ENCODE measurements at regions not wholly inside any gene's neighbourhood (a gene's known extent, or its start where the extent isn't known, plus 50 kb on each side); places are given as distances from the start of the nearest gene placed in this dataset.

DNA sequence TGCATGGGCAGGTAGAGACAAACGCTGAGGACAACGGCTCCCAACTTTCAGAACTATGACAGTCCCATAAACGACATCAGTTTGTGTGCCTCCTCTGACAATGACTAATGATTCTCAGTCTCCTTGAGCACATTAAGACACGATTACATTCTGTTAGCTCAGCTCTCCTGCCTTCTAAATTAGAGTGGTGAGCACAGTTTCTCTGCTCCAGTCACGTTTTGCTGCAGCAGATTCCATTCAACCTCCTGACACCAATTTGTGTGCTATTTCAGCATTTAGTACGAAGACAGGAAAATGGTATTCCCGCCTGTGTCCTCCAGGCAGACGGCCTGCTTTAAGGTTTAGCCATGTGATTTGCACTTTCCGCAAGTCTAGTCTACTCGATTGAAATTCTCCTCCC lies 458.4 kb upstream of the CFAP20DC start (continued):
- TF ChIP-seq, protein P1, sequence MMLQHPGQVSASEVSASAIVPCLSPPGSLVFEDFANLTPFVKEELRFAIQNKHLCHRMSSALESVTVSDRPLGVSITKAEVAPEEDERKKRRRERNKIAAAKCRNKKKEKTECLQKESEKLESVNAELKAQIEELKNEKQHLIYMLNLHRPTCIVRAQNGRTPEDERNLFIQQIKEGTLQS (IDR thresholded peaks at IDR 0.05), result no peak
- TF ChIP-seq FOXA1 (IDR thresholded peaks at IDR 0.05) (no peak), FOXA2 (IDR thresholded peaks at IDR 0.05) (no peak), YY1 (IDR thresholded peaks at IDR 0.05) (no peak)

GRCh38 chr3:59506191-59506590 lies 456.4 kb upstream of the CFAP20DC start:
- DNase-seq (ENCODE audit: low spot score), result no peak
- H3K9ac ChIP-seq (ENCODE audit: low read depth in 1 of 2, low read length in 2 of 2), result no peak overlapping the region
- H3K9me3 ChIP-seq (ENCODE audit: control insufficient read depth in 4 of 4, low read length in 3 of 4), result no peaks in the 10 kb centered on the region
- no peaks in the 10 kb centered on the region for H3K4me1 ChIP-seq (ENCODE audit: control insufficient read depth in 4 of 4, insufficient read depth in 4 of 4, low read length in 3 of 4)
- WGBS, result 77% methylated on average over 5 of the region's 5 CpGs
- TF ChIP-seq FOXA2 (IDR thresholded peaks at IDR 0.05), result no peak
- no peak for TF ChIP-seq RAD21 (IDR thresholded peaks at IDR 0.05)
- TF ChIP-seq, protein P1 (IDR thresholded peaks at IDR 0.05), result no peak
- no peak for TF ChIP-seq TAF1 (conservative IDR thresholded peaks at IDR 0.05)
- TF ChIP-seq RXRA (IDR thresholded peaks at IDR 0.05), result no peak
- TF ChIP-seq HNF4G (IDR thresholded peaks at IDR 0.05), result no peak
- TF ChIP-seq, protein P2, sequence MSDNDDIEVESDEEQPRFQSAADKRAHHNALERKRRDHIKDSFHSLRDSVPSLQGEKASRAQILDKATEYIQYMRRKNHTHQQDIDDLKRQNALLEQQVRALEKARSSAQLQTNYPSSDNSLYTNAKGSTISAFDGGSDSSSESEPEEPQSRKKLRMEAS (IDR thresholded peaks at IDR 0.05), result no peak
- no peak for TF ChIP-seq EGR1 (IDR thresholded peaks at IDR 0.05; ENCODE audit: low read depth in 2 of 2)
- no peak for TF ChIP-seq SP1 (IDR thresholded peaks at IDR 0.05)
- TF ChIP-seq, protein P3, sequence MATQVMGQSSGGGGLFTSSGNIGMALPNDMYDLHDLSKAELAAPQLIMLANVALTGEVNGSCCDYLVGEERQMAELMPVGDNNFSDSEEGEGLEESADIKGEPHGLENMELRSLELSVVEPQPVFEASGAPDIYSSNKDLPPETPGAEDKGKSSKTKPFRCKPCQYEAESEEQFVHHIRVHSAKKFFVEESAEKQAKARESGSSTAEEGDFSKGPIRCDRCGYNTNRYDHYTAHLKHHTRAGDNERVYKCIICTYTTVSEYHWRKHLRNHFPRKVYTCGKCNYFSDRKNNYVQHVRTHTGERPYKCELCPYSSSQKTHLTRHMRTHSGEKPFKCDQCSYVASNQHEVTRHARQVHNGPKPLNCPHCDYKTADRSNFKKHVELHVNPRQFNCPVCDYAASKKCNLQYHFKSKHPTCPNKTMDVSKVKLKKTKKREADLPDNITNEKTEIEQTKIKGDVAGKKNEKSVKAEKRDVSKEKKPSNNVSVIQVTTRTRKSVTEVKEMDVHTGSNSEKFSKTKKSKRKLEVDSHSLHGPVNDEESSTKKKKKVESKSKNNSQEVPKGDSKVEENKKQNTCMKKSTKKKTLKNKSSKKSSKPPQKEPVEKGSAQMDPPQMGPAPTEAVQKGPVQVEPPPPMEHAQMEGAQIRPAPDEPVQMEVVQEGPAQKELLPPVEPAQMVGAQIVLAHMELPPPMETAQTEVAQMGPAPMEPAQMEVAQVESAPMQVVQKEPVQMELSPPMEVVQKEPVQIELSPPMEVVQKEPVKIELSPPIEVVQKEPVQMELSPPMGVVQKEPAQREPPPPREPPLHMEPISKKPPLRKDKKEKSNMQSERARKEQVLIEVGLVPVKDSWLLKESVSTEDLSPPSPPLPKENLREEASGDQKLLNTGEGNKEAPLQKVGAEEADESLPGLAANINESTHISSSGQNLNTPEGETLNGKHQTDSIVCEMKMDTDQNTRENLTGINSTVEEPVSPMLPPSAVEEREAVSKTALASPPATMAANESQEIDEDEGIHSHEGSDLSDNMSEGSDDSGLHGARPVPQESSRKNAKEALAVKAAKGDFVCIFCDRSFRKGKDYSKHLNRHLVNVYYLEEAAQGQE (IDR thresholded peaks at IDR 0.05), result no peak
- TF ChIP-seq NR2F2 (IDR thresholded peaks at IDR 0.05), result no peak
- no peak for TF ChIP-seq YY1 (IDR thresholded peaks at IDR 0.05)
- no peak for TF ChIP-seq FOXA1 (IDR thresholded peaks at IDR 0.05)
- no peak for TF ChIP-seq GABPA (IDR thresholded peaks at IDR 0.05 in 1 of 2, conservative IDR thresholded peaks at IDR 0.05 in 1 of 2)
- TF ChIP-seq HNF4A (conservative IDR thresholded peaks at IDR 0.05), result no peak
- no peak for TF ChIP-seq ZBTB33 (IDR thresholded peaks at IDR 0.05)
- TF ChIP-seq JUND (IDR thresholded peaks at IDR 0.05), result no peak
- TF ChIP-seq, protein P4, sequence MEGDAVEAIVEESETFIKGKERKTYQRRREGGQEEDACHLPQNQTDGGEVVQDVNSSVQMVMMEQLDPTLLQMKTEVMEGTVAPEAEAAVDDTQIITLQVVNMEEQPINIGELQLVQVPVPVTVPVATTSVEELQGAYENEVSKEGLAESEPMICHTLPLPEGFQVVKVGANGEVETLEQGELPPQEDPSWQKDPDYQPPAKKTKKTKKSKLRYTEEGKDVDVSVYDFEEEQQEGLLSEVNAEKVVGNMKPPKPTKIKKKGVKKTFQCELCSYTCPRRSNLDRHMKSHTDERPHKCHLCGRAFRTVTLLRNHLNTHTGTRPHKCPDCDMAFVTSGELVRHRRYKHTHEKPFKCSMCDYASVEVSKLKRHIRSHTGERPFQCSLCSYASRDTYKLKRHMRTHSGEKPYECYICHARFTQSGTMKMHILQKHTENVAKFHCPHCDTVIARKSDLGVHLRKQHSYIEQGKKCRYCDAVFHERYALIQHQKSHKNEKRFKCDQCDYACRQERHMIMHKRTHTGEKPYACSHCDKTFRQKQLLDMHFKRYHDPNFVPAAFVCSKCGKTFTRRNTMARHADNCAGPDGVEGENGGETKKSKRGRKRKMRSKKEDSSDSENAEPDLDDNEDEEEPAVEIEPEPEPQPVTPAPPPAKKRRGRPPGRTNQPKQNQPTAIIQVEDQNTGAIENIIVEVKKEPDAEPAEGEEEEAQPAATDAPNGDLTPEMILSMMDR (IDR thresholded peaks at IDR 0.05; ENCODE audit: low read depth, low read length, missing input control), result no peak
- H3K27ac ChIP-seq (ENCODE audit: low read depth in 1 of 2, low read length in 2 of 2), result no peak overlapping the region
- H3K4me3 ChIP-seq (ENCODE audit: low read depth in 1 of 3, low read length in 3 of 3), result no peak overlapping the region
- no peaks in the 10 kb centered on the region for H3K36me3 ChIP-seq (ENCODE audit: control insufficient read depth in 4 of 4, insufficient read depth in 3 of 4, low read depth in 1 of 4, low read length in 3 of 4)
- peaks cover 0 to 3% (median 0%) of the 10 kb centered on the region in 4 donors for H3K27me3 ChIP-seq (ENCODE audit: control insufficient read depth in 4 of 4, insufficient read depth in 4 of 4, low read length in 3 of 4)
